Bronchial epithelial cell (primary cell): ENCODE measurements at regions not wholly inside any gene's neighbourhood (a gene's known extent, or its start where the extent isn't known, plus 50 kb on each side); places are given as distances from the start of the nearest gene placed in this dataset.

Experiments
- DNase-seq: peaks from one replicate; pipeline ENCODE4 v3.0.0-alpha.2; 2010; ENCODE audit warnings: low read depth
- FAIRE-seq: peaks from 2 replicates; lab custom pipeline; 2011; peaks lifted over from hg19 to GRCh38; lab: Jason Lieb, UNC
- H3K27me3 ChIP-seq: 2 replicates; pipeline ENCODE4 v1.5.1; 2011; ENCODE audit warnings: low read length; ENCODE audit not compliant: control insufficient read depth, insufficient read depth
- H3K36me3 ChIP-seq: 2 replicates; pipeline ENCODE4 v1.5.1; 2011; ENCODE audit warnings: low read length; ENCODE audit not compliant: control insufficient read depth, insufficient read depth
- H3K4me3 ChIP-seq: 2 replicates; pipeline ENCODE4 v1.5.1; 2011; ENCODE audit warnings: mild to moderate bottlenecking, low read depth, low read length, control low read depth
- CTCF ChIP-seq: IDR thresholded peaks from 2 replicates; pipeline ENCODE4 v1.5.1; 2011; ENCODE audit warnings: mild to moderate bottlenecking, moderate library complexity, low read length, control low read depth, inconsistent platforms; ENCODE audit not compliant: insufficient read depth, severe bottlenecking

- FAIRE-seq (no peak), DNase-seq (no peak)
- H3K4me3 ChIP-seq = no peak overlapping the region
- TF ChIP-seq CTCF = no peak
- H3K36me3 ChIP-seq = no peaks in the 10 kb centered on the region
- H3K27me3 ChIP-seq = peaks cover 5% of the 10 kb centered on the region
Measured at GRCh38 chr4:1463927-1464540, 57.8 kb upstream of the NKX1-1 start.

- no peak for TF ChIP-seq CTCF
- H3K27me3 ChIP-seq = peaks cover 6% of the 10 kb centered on the region
- H3K4me3 ChIP-seq = no peak overlapping the region
- DNase-seq (no peak), FAIRE-seq (no peak)
- H3K36me3 ChIP-seq = no peaks in the 10 kb centered on the region
Measured at GRCh38 chr4:1463088-1463926, 57.1 kb upstream of the NKX1-1 start.

- DNase-seq = no peak
- TF ChIP-seq CTCF = no peak
- Histone ChIP-seq H3K4me3 (no peak overlapping the region), H3K36me3 (no peaks in the 10 kb centered on the region), H3K27me3 (peaks cover 7% of the 10 kb centered on the region)
- FAIRE-seq = no peak
Measured at GRCh38 chr4:1462768-1463075, 56.5 kb upstream of the NKX1-1 start.

- peaks cover 7% of the 10 kb centered on the region for H3K27me3 ChIP-seq
- no peak for DNase-seq
Measured at GRCh38 chr4:1462009-1462767, 55.9 kb upstream of the NKX1-1 start.

More at GRCh38 chr4:1462009-1462767, 55.9 kb upstream of the NKX1-1 start:
- H3K36me3 ChIP-seq = no peaks in the 10 kb centered on the region
- H3K4me3 ChIP-seq = no peak overlapping the region
- no peak for FAIRE-seq
- no peak for TF ChIP-seq CTCF
